GM13976 (cell line): ENCODE measurements at regions not wholly inside any gene's neighbourhood (a gene's known extent, or its start where the extent isn't known, plus 50 kb on each side); places are given as distances from the start of the nearest gene placed in this dataset.

Experiments used
- DNase-seq: peaks from one replicate; pipeline ENCODE4 v3.0.0; 2012; ENCODE audit warnings: low spot score
- in situ Hi-C: fragments of 300-500 bp; cut with MboI; formaldehyde crosslinking; loops from one replicate; pipeline ENCODE4 v1.12.0; 2022; ENCODE audit warnings: low sequenced_read_pairs, mixed read lengths, inconsistent platforms; ENCODE audit not compliant: unreplicated experiment
- TF ChIP-seq, protein P1 (sequence below): IDR thresholded peaks from 2 replicates; pipeline ENCODE4 v1.5.1; 2012; ENCODE audit warnings: borderline replicate concordance, mild to moderate bottlenecking; ENCODE audit not compliant: insufficient read depth; ENCODE audit errors: extremely low read depth, missing control alignments, control extremely low read depth

GRCh38 chr13:111029957-111030609, 85.0 kb upstream of the ARHGEF7 start:
- no peak for DNase-seq
- TF ChIP-seq, protein P1, sequence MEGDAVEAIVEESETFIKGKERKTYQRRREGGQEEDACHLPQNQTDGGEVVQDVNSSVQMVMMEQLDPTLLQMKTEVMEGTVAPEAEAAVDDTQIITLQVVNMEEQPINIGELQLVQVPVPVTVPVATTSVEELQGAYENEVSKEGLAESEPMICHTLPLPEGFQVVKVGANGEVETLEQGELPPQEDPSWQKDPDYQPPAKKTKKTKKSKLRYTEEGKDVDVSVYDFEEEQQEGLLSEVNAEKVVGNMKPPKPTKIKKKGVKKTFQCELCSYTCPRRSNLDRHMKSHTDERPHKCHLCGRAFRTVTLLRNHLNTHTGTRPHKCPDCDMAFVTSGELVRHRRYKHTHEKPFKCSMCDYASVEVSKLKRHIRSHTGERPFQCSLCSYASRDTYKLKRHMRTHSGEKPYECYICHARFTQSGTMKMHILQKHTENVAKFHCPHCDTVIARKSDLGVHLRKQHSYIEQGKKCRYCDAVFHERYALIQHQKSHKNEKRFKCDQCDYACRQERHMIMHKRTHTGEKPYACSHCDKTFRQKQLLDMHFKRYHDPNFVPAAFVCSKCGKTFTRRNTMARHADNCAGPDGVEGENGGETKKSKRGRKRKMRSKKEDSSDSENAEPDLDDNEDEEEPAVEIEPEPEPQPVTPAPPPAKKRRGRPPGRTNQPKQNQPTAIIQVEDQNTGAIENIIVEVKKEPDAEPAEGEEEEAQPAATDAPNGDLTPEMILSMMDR, result no peak
- in situ Hi-C loops, result no loop called here

- TF ChIP-seq, protein P1, result no peak
- in situ Hi-C loops, result no loop called here
- DNase-seq, result no peak
Measured at GRCh38 chr13:111027458-111028439, 87.4 kb upstream of the ARHGEF7 start.

DNA sequence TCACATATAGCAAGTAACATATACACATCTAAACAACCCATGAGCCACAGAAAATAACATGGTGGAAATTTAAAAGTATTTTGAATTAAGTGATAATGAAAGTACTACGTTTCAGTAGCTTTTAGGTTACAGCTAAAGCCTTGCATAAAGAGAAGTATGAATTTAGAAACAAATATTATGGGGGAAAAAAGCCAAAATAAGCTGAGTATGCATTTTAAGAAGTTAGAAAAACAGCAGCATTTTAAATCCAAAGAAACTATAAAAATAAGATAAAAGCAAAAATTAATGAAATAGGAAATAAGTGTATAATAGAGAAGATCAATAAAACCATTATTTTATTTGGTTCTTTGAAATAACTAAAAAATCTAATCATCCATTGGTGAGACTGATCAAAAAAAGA, 89.8 kb upstream of the ARHGEF7 start:
- in situ Hi-C loops, result no loop called here
- no peak for DNase-seq
- TF ChIP-seq, protein P1, result no peak

DNA sequence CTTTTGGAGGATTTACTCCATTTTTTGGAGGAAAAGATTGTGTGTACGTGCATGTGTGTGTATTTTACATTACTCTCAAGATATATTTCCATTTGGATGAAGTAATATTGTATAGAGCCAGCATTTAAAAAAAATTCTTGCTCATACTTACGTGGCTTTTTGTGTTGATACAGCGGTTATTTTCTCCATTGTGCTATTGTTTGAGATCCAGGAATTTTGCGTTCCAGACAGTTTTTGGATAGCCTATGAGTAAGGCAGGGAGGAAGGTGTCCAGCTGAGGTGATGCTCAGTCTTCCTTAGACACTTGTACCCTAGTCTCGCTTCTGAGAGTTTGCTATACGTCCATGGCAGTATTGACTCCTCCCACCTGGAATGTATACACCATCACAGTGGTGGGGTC, 92.2 kb upstream of the ARHGEF7 start:
- DNase-seq, result no peak
- in situ Hi-C loops, result no loop called here
- TF ChIP-seq, protein P1, result no peak

DNA sequence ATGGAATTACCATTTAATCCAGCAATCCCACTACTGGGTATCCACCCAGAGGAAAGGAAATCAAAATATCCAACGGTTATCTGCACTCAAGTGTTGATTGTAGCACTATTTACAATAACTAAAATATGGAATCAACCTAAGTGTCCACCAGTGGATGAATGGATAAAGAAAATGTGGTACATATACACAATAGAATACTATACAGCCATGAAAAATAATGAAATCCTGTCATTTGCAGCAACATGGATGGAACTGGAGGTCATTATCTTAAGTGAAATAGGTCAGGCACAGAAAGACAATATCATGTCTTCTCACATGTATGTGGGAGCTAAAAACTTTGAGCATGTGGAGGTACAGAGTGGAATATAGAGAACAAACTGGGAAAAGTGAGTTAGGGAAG, 92.9 kb upstream of the ARHGEF7 start:
- TF ChIP-seq, protein P1, result no peak
- in situ Hi-C loops, result no loop called here

DNA sequence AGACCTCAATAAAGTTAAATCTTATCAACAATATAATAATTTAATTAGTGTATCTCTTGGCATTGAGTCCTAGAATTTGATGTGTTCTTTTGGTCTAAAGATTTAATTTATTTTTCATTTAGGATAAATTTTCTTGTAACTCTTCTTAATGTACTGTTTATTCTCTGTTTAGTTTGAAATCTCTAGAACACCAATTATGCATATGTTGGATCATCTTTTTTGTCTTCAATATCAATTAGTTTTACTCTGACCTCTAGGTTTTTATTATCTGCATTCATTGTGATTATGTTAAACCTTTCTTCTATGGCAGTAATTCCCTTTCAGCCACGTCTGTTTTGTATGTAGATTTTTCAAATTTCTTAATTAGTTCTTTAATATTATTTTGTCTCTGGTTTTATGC, 93.8 kb upstream of the ARHGEF7 start:
- TF ChIP-seq, protein P1, result no peak
- in situ Hi-C loops, result no loop called here
- no peak for DNase-seq

More for the DNA sequence above, 92.9 kb upstream of the ARHGEF7 start:
- DNase-seq, result no peak
